Activated CD8-positive, alpha-beta memory T cell treated with anti-CD3 and anti-CD28 coated beads, Interleukin-2, amount 50 U/mL, for 24 hours (primary cell): ENCODE measurements at regions not wholly inside any gene's neighbourhood (a gene's known extent, or its start where the extent isn't known, plus 50 kb on each side); places are given as distances from the start of the nearest gene placed in this dataset.

Source experiments
- DNase-seq: peaks from one replicate; pipeline ENCODE4 v3.0.0-alpha.2; 2020; ENCODE audit errors: extremely low read depth

DNA sequence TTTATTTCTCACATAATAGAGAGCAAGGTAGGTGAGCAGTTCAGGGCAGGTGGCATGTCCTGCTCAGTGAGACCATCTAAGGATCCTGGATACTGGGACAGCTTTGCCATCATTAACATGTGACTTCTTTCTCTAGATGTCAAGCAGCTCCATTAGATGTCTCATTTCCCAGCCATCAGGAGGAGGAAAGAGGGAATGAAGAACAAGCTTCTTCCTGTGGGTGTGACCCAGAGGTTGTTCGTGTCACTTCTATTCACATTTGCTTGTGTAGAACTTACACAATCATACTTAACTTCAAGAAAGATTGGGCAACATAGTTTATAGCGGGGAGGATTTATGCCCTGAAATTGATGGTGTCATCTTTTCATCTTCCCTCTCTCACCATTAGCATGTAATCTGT lies 169.2 kb upstream of the B3GALT2 start:
- DNase-seq, result no peak

DNA sequence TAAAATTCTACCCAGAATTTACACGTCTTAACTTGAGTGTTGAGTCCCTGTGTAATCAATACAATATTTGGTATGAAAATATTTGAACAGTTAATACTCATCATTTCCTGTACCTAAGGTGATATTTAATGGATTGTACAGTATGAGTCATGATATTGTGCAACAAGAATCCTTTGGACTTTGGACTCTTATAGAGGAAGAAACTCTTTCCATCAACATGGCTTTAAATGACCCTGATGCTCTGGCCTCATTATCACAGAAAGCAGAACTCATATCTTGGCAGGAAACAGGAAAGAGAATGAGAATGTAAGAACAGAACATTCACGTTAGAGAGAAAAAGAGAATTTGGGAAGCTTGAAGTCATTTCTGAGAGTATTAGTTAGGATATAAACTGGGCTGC lies 168.8 kb upstream of the B3GALT2 start:
- DNase-seq, result no peak

DNA sequence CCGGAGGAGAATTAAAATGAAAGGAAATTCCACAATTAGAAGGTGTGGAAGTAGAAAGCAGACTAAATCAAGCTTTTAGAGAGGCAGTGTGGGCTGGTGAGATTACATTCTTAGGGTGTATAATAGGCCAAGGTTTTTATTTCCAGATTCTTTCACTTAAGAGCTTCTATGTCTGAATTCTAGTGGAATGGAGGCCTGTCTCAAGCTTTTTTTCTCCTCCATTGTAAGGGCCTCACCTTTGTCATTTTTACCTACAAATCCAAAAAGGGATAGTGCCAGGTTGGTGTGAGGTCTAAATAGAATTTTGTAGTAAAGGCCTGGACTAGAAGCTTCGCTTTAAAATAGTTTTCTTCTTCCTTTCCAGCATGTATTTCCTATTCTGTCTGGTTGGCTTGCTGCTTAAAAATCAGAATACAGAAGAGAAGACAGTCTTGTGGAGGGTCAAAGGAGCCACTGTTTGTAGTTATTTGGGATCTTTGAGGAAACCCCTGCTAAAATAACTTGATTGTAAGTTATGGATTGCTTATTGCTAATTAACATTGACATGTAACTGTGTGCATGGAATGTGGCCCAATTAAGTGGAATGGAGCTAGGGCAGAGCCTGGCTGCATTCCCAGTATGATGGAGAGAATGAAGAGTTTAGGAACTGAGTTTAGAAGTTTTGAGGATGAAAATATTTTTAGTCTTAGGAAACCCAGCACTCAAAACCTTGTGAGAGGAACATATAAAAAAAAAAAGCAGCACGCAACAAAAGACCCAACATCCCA lies 162.5 kb upstream of the B3GALT2 start:
- DNase-seq, result no peak

DNA sequence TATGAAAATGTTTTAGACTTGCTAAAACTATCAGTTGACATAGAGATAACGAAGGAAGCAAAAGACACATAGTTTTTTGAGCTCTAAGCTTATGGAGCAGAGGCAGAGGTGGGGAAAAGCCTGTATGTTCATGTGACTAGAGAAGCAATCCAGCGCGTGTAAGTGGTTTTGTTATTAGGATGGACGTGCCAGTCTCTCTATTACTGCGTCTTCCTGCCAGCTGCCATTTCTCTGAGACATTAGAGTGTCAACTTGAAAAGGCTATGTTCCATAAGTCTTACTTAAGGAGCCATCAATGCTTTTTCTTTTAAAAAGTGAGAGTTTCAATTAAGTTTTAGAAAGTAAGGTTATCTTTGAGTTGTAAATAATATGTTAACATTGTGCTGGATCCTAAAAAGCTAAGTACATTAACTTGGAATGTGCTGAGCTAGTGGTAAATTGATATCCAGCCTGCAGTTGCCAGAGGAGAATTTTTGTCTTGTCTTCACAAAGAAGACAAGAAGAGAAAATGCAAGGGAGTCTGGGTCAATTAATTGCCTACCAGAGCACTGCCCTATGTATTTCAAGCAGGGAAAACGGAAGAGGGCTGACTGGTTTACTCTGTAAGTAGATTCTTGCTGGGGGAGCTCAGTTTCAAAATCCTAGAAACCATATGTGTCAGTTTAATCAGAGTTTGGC lies 161.8 kb upstream of the B3GALT2 start:
- no peak for DNase-seq

DNA sequence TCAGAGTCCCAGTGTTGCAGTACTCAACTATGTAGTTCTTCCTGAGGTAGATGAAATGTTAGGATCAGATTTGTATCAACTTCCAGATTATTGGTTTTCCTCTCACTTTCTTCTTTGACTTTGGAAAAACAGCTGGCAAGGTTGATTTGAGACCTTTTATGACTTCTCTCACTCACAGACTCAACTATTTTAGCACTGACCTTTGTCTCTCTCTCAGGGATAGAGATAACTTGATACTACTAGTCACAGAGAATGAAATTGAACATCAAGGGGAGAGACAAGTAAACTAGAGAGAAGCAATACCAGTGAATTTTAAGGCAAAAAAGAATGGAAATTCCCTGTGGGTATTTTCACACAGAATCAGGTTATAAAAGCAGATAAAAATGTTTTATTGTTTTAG lies 159.7 kb upstream of the B3GALT2 start:
- DNase-seq, result no peak

DNA sequence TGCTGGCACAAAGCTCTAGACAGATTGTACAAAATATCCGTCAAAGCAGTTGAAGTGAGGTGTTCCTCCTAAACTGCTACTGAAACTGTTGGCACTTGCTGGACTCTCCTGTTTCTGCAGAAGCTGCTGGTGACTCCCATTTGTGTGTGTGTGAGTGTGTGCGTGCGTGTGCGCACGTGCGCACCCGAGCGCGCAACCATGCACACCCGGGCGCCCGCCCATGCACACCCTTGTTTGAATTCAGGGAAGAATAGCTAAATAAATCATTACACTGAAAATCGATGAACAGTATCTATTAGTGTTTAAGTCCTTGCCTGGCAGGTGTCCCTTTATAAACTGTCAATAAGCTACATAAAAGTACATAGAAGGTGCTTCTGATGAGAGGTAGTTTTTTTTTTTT lies 156.4 kb upstream of the B3GALT2 start:
- no peak for DNase-seq

DNA sequence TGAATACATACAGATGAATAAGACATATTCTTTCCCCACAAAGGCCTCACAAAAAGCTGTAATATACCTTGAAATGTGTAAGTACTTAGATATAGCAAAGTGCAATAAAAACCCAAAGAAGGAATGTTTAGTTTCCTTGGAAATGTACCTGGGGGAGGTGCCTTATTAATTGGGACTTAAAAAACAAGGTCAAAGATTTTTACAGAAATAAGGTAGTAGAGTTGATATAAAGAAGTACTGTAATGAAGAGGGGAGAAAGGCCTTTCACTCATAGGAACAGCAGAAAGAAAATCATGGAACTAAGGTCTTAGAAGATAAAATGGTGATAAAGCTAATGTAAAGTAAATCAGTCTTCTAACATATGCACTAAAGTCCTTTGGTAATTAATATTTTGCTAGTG lies 153.9 kb upstream of the B3GALT2 start:
- DNase-seq, result no peak

DNA sequence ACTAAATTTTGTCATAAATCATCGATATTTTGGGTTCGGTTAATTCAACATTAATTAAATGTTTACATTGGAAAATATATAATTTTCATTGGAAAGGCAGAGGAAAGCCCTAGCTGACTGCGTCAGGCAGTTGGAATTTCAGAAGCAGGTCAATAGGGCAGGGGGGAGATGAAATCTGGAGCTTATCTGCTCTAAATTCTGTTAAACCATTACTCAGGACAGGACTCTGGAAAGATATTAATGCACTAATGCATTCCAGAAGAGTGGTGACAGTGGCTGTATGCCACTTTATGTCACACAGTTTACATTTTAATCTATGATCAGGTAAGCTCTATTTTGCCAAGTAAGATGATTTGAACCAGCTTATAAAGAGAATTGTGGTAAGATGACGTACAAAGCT lies 153.0 kb upstream of the B3GALT2 start:
- no peak for DNase-seq

DNA sequence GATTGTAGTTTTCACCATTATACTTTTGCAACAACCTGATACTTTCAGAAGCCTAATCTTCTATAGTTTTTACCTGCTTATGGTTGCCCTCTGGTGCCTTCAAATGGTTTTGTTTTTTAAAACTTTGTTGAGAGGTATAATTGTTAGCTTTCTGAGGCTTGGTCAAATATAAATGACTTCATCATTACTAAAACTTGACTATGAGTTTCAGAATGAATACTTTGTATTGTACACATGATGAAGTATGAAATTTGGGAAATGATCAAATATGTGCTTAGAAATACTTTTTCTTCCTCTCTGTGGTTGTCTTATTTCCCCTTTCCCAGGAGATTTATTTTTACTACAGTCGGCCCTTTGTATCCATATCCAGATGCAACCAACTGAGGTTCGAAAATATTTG lies 151.8 kb upstream of the B3GALT2 start:
- no peak for DNase-seq

DNA sequence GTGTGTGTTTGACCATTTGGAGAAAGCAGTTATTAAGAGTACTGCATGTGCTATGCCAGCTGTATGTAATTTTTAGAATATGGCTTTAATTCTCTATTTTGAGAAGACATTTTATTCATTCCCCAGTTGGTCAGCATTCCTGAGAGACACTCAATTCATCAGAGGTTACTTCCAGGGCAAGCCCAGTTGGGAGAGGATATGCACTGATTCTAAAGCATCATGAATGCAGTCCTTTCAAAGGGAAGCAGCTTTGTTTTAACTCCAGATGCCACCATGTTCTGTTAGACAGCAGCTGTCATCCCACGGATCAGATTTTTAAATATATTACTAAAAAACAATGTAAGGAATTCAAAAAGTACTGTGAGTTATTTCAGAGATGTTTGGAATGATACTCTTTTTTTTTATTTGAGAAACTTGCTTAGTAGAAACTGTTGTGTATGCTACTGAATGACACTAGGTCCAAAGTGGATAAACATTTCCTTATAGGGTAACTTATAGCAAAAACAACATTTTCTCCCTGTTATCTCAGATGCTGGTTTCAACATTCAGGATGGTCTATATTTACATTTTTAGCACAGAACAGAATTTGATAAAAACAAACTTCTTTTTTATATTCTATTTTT lies 149.5 kb upstream of the B3GALT2 start:
- DNase-seq, result no peak

DNA sequence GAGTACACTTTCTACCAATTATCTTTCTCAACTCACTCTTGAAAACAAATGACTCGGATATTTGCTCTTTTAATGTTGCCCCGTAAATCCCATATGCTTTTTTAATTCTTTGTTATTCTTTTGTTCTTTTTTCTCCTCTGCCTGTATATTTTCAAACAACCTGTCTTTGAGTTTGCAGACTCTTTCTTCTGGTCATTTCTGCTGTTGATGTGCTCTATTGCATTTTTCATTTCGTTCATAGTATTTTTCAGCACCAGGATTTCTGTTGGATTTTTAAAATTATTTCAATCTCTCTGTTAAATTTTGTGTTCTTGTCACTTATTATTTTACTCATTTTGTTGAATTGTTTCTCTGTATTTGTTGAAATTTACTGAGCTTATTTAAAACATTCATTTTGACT lies 146.8 kb upstream of the B3GALT2 start:
- no peak for DNase-seq

DNA sequence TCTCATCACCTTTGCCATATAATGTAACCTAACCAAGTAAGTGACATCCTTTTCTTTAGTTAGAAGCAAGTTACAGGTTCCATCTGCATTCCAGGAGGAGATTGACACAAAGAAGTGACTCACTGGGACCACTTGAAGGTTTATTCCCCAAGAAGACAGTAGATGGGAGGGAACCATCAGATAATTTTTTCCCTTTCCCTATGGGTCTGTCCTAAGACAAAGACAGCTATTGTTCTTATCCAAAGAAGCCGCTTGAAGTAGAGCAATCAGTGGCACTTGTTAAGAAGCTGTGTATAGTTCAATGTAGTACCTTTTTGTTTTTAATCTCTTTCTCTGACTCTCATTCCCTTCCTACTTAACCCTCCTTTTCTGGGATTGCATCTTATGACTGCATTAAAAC lies 139.9 kb upstream of the B3GALT2 start:
- DNase-seq, result no peak

DNA sequence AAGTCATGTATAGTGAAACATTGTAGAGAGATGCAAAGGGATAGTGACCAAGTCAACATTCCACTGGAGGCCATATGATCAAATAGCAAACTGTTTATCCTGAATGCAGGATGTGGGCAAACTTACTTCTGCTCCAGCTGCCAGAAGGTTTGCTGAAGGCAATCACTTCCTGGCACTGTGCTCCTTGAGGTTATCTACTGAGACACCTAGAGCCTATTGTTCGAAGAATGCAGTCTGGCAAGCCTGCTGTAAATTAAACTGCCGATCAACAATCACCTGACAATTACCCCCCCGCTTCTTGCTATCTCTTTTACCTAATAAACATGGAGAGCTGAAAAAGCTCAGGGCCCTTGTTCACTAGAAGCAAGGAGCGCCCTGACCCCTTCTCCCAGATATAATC lies 139.4 kb upstream of the B3GALT2 start:
- no peak for DNase-seq

DNA sequence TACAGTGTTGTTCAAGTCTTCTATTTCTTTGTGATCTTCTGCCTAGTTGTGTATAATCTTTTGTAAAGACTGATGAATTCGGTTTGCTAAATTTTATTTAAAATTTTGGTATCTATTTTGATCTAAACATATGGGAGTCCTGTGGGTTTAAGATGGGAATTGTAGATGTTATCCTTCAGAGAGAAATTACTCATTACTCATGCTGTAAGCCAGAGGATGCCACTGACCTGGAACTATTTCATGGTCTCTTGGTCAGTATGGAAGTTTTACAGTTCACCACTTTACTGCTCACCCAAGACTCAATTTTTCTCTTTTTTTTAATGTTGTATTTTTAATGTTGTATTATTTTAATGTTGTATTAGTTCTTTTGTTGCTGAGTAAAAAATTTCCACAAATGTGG lies 138.6 kb upstream of the B3GALT2 start:
- no peak for DNase-seq

DNA sequence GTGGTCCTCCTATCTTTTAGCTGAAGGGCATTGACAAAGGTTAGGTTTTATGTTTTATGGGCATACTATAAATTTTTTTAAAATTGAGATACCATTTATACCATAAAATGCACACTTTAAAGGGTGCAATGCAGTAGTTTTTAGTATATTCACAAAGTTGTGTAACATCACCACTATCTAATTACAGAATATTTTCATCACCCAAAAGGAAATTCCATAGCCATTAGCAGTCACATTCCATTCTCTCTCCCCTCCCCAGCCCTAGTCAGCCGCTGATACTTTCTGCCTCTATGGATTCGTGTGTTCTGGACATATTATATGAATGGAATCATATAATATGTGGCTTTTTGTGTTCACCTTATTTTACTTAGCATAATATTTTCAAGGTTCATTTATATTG lies 135.8 kb upstream of the B3GALT2 start:
- DNase-seq, result no peak

DNA sequence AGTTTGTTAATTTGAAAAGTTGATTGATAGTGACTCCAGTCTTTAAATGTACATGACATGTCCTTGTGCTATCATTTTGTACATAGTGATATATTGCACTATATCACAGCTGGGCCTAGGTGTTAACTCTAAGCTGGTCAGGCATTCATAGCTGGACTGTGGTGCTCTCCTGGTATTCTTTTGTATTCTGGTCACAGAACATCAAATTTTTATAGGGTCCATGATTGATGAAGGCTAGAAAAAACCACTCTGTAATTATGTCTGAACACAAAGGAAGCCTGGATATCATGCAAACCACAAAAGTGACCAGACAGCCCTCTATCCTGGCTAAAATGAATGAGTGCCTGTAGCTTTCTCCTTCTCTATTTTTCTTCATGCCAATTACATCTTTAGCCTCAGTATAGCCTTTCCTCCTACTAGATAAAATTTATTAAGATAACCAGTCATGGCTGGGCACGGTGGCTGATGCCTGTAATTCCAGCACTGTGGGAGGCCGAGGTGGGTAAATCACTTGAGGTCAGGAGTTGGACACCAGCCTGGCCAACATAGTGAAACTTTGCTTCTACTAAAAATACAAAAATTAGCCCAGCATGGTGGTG lies 134.9 kb upstream of the B3GALT2 start:
- no peak for DNase-seq

DNA sequence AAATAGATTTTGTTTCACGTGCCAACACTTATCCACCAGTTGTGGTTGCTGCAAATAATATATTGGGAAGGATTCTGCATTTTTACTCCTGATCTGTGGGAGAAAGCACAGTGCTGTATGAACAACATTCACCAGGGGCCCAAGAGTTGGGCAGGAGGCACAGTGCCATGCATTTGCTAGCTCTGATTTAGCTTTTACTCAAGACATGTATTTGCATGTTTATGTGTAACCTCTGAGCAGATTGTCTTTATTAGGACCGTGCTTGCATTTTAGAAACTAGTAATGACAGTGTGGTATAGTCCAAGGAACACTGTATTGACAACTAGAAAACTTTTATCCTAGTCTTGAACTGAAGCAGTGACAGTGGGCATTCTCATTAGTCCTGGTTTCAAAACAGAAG lies 133.9 kb upstream of the B3GALT2 start:
- no peak for DNase-seq

DNA sequence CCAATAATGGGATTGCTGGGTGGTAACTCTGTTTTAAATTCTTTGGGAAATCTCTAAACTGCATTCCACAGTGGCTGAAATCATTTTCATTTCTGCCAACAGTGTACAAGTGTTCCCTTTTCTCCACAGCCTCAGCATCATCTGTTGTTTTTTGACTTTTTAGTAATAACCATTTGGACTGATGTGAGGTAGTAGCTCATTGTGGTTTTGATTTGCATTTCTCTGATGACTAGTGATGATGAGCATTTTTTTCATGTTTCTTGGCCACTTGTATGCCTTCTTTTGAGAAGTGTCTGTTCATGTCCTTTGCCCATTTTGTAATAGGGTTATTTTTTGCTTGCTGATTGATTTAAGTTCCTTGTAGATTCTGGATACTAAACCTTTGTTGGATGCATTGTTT lies 131.9 kb upstream of the B3GALT2 start:
- no peak for DNase-seq

DNA sequence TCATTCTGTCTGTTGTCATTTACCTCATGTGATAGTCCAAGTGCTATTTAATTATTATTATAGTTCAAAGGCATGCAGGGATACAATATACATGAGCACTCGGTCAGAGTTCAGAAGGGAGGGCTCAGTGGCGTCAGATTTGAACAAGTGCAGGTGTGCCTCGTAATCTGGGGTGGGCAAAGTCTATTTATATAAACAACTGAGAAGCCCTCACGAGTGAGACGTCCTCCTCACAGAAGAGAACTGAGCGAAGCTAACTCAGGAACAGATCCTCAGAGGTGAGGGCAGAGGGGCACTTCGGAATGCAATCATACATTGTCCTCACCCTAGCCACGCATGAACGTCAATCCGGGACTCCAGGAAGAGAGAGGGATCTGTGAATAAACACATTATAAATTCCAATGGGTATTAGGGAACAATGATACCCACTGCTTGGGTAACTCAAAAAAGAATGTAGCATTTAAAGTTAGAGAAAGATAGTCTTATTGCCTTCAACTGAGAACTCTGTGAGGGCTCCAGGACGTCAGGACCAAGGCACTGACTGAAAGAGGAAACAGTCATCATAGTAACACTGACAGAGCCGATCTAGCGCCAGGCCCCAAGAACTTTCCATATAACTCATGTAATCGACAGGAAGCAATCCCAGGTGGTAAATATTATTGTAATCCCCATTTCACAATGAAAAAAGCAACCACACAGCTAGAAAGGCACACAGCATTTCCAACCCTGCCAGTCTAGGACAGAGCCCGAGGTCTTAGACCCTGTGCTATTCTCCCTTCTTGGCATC lies 127.1 kb upstream of the B3GALT2 start:
- no peak for DNase-seq

DNA sequence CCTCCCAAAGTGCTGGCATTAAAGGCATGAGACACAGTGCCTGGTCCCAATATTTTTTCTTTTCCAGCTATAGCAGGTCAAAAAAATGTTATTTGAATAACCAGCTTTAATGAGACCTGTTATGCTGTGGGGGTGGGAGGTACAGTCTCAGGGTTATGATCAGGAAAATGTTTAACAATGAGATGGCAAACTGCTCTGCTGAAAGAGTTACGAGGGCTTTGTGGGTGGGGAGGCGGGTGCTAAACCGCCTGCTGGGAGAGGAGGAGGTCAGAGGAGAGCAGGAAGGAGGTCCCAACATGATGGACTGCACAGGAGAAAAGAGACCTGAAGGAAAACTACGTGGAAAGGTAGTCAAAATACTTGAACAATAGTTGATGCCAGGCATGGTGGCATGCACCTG lies 126.0 kb upstream of the B3GALT2 start:
- DNase-seq, result no peak

DNA sequence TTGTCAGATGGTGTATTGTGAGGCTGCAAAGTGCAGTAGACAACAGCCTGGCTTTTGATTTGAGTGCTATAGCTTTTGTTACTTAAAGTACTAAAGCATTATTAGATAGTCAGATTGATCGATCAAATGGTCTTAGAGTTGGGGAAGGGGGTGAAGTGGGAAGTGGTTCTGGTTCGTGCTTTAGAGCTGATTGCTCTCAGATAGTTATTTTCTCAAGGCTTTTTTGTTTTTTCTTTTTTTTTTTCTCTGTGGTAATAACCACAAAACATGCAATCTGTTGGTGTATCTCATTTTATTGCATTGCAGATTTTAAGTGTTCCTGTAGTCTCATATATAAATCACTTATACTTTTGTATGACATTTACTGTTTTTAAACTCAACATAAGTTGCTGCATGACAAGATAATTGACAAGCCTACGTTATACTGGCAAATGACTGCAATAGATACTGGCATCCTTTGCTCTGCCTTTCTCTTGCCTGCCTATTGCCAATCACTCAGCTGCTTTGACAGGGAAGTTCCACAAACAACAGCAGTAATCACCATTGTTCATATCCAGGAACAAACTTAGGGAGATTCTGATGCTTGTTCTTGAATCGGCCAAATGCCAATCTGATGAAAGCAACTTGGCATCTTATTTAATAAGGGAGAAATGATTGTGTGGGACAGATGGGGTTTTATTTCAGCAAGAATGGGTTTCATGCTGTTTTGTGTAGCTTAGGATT lies 125.0 kb upstream of the B3GALT2 start:
- no peak for DNase-seq
